Fibroblast of skin of back (primary cell): ENCODE measurements at regions not wholly inside any gene's neighbourhood (a gene's known extent, or its start where the extent isn't known, plus 50 kb on each side); places are given as distances from the start of the nearest gene placed in this dataset.
A peak's percentile ranks its signal among the peaks of the same experiment; 100 is the strongest.

ENCODE experiments used
- DNase-seq: peaks from one replicate; pipeline ENCODE4 v3.0.0-alpha.2; 2013

- DNase-seq = no peak
These were observed 1089.1 kb downstream of the TRHDE start for GRCh38 chr12:73361156-73361863.

- no peak for DNase-seq
These were observed 1089.7 kb downstream of the TRHDE start for GRCh38 chr12:73361864-73362230.

GRCh38 chr12:73362666-73363065 is 1090.5 kb downstream of the TRHDE start:
- no peak for DNase-seq

- no peak for DNase-seq
These were observed 1100.7 kb downstream of the TRHDE start for GRCh38 chr12:73372856-73373255.

- no peak for DNase-seq
These were observed 1102.2 kb downstream of the TRHDE start for GRCh38 chr12:73374360-73374759.

GRCh38 chr12:73383584-73384222 is 1111.5 kb downstream of the TRHDE start:
- no peak for DNase-seq

GRCh38 chr12:73384592-73384991 is 1112.4 kb downstream of the TRHDE start:
- no peak for DNase-seq

- no peak for DNase-seq
These were observed 1118.1 kb downstream of the TRHDE start for GRCh38 chr12:73390261-73390660.

- no peak for DNase-seq
These were observed 1124.6 kb upstream of the ATXN7L3B start for GRCh38 chr12:73413051-73413450.

- DNase-seq = no peak
These were observed 1123.7 kb upstream of the ATXN7L3B start for GRCh38 chr12:73413974-73414373.

- DNase-seq = no peak
These were observed 1122.7 kb upstream of the ATXN7L3B start for GRCh38 chr12:73414926-73415325.

GRCh38 chr12:73418541-73418940 is 1119.1 kb upstream of the ATXN7L3B start:
- DNase-seq = no peak

- DNase-seq = peak; percentile 64
These were observed 1115.8 kb upstream of the ATXN7L3B start for GRCh38 chr12:73421832-73422231.

GRCh38 chr12:73424484-73424883 is 1113.2 kb upstream of the ATXN7L3B start:
- DNase-seq = no peak

GRCh38 chr12:73445658-73446324 is 1091.8 kb upstream of the ATXN7L3B start:
- DNase-seq = no peak

GRCh38 chr12:73452672-73453469 is 1084.8 kb upstream of the ATXN7L3B start:
- no peak for DNase-seq

- DNase-seq = no peak
These were observed 1077.4 kb upstream of the ATXN7L3B start for GRCh38 chr12:73460212-73460611.

GRCh38 chr12:73465106-73465505 is 1072.5 kb upstream of the ATXN7L3B start:
- no peak for DNase-seq

- DNase-seq = no peak
These were observed 1051.4 kb upstream of the ATXN7L3B start for GRCh38 chr12:73486256-73486655.

- DNase-seq = no peak
These were observed 1031.0 kb upstream of the ATXN7L3B start for GRCh38 chr12:73506611-73507010.

- no peak for DNase-seq
These were observed 1023.0 kb upstream of the ATXN7L3B start for GRCh38 chr12:73514672-73515071.

GRCh38 chr12:73517859-73518258 is 1019.8 kb upstream of the ATXN7L3B start:
- DNase-seq = no peak

GRCh38 chr12:73529231-73529630 is 1008.4 kb upstream of the ATXN7L3B start:
- no peak for DNase-seq
